ENCODE measurements at regions not wholly inside any gene's neighbourhood (a gene's known extent, or its start where the extent isn't known, plus 50 kb on each side); places are given as distances from the start of the nearest gene placed in this dataset.

DNA sequence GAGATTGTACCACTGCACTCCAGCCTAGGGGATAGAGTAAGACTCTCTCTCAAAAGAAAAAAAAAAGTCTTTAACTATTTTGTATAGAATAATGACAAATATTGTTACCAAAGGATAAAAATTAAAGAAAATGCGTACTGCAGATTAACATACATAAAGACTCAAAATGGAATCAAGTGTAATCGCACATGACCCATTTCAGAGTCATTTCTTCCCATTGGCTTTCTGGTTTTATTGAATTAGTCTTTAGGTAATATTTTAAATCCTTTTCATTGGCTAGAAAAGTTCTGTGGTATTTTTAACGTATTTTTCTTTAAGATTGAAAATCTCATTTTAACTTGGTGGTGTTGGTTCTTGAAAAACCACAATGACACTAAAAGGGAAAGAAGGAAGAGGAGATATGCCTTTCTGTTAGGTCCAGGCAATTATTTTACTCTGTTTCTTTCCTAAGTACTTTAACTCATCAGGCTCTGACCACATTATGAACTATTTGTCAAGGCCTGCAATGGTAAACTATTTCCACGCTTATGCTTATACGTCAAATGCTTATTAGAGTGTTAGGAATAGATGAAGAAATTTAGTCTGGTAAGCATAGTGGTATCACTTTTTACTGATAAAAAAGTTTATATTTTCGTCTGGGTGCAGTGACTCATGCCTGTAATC lies 52.3 kb downstream of the PLEKHG1 start:
- TF ChIP-seq, protein P1, sequence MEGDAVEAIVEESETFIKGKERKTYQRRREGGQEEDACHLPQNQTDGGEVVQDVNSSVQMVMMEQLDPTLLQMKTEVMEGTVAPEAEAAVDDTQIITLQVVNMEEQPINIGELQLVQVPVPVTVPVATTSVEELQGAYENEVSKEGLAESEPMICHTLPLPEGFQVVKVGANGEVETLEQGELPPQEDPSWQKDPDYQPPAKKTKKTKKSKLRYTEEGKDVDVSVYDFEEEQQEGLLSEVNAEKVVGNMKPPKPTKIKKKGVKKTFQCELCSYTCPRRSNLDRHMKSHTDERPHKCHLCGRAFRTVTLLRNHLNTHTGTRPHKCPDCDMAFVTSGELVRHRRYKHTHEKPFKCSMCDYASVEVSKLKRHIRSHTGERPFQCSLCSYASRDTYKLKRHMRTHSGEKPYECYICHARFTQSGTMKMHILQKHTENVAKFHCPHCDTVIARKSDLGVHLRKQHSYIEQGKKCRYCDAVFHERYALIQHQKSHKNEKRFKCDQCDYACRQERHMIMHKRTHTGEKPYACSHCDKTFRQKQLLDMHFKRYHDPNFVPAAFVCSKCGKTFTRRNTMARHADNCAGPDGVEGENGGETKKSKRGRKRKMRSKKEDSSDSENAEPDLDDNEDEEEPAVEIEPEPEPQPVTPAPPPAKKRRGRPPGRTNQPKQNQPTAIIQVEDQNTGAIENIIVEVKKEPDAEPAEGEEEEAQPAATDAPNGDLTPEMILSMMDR (IDR thresholded peaks at IDR 0.05) = no peak
- Histone ChIP-seq H3K4me3 (no peak overlapping the region), H3K27ac (no peak overlapping the region)

DNA sequence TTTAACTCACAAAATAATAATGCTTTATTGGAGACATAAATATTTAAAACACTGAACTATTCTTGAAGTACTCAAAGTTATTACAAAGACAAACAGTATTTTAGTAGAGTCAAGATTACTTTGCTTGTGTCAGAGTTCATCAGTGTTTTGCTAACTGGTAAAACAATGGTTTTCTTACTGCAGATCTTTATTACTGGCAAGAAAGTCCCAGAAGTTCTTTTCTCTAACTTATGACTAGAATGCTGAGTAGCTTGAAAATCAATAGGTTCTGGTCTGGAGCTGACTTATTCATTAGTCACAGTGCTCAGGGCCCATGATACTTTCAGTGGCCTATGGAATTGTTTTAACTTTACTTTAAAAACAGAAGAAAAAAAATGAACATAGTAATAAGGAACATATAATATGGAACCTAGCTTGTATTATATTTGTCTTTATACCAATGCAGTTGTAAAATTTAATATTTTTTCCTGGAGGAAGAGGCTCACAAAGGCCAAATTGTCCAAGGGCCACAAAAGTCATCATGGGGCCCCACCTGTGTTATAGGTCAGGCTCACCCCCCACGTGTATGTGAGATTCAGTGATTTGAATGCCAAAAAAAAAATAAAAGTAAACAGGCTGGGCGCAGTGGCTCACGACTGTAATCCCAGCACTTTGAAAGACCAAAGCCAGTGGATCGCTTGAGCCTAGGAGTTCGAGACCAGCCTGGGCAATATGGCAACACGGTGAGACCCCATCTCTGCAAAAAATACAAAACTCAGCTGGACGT lies 53.3 kb downstream of the PLEKHG1 start:
- Histone ChIP-seq H3K27ac (no peak overlapping the region), H3K4me3 (no peak overlapping the region)
- TF ChIP-seq, protein P1 (IDR thresholded peaks at IDR 0.05) = no peak
- DNase-seq (ENCODE audit: low spot score) = no peak

More for the DNA sequence above, 52.3 kb downstream of the PLEKHG1 start:
- no peak for DNase-seq (ENCODE audit: low spot score)

DNA sequence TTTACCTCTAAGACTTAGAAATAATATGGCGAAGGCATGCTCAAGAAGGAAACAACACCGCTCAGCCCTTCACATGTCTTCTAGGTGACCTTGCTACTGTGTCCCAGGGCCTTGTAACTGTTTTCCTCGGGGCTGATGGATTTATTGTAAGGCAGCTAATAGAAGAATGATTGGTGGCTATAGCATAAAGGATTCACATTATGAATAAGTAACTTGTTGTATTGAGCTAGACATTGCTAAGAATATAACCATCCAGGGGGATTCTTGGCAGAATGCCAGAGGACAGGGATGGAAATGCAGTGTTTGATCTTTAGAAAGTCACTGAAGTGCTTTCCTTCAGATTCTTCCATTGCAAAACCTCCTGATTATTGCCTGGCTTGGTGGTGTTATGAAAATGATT lies 54.9 kb downstream of the PLEKHG1 start:
- no peak for DNase-seq (ENCODE audit: low spot score)
- TF ChIP-seq, protein P1 (IDR thresholded peaks at IDR 0.05) = no peak
- H3K4me3 ChIP-seq = no peak overlapping the region
- H3K27ac ChIP-seq = no peak overlapping the region

DNA sequence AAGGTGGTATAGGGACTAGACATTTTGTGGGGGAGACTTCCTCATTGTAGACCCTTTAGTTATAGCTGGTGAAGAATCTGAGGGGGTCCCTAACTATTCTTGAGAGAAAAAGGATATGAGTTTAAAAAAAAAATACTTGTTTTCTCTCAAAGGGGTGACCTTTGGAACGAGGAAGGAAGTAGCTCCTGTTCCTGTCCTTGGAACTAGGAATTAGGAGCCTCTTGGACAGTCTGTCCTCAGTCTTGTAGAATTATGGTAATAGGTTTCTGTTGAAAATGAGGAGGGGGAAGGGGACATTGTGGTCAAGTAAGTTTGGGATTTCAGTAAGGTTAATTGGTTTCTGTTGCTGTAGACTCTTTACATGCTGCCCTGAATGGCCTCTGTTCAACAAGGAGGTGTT lies 56.5 kb downstream of the PLEKHG1 start:
- TF ChIP-seq, protein P1 (IDR thresholded peaks at IDR 0.05) = no peak
- no peak for DNase-seq (ENCODE audit: low spot score)
- H3K27ac ChIP-seq = peak overlapping the region in 1 of 2 donors; percentile 16
- H3K4me3 ChIP-seq = no peak overlapping the region

DNA sequence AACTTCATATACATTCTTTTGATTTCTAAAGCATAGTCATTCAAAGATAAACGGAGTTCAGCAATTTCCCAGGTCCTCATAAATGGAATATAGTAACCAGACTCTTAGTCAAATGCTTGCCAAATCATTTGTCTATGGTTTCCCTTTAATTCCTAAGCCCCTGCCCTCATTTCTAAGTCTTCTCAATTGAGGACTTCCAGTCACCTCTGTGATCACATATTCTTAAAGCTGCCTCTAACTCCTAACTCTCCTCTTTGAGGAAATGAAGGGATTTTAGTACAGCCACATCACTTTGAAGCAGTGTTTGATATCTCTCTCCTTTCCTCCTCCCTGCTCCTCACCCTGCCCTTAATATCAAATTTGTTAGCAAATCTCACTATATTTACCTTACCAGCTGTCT lies 58.7 kb downstream of the PLEKHG1 start:
- TF ChIP-seq, protein P1 (IDR thresholded peaks at IDR 0.05) = no peak
- no peak for DNase-seq (ENCODE audit: low spot score)
- Histone ChIP-seq H3K4me3 (no peak overlapping the region), H3K27ac (no peak overlapping the region)

DNA sequence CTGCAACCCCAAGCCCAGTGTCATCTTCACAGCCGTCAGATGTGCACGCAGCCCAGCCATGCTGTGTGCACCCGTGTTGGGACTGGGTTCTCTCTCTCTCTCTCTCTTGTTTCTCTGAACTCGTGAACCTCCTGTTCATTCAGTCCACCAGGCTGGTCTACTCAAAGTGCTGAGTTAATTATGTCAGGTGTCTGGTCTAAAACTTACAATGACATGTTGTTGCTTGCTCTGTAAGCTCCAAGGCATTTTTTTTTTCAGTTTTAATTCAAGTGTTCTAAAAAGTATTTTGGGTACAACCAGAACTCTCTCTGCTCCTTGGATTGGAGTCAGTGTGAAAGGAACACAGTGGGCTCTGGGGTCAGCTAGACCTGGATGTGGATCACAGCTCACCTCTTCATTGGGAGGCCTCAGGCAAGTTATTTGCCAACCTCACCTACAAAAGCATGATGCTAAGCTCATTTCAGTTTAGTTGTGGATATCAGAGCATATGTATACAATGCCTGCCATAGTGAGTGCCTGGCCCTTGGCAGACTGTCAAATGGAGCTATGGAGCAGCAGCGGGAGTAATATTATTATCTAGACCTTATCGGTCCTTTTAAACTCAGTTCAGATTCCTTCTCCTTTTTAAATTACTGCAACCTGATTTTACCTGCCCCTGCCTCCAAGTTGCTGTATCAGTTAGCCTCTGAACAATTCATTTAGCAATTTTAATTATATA lies 59.5 kb downstream of the PLEKHG1 start:
- TF ChIP-seq, protein P1 (IDR thresholded peaks at IDR 0.05) = no peak
- H3K27ac ChIP-seq = no peak overlapping the region
- no peak overlapping the region for H3K4me3 ChIP-seq
- no peak for DNase-seq (ENCODE audit: low spot score)
